ENCODE measurements at regions not wholly inside any gene's neighbourhood (a gene's known extent, or its start where the extent isn't known, plus 50 kb on each side); places are given as distances from the start of the nearest gene placed in this dataset.

GRCh38 chr7:17506095-17506494 is 207.6 kb downstream of the AHR start:
- no peaks in the 10 kb centered on the region for H3K9me3 Mint-ChIP-seq
- 62 to 100% methylated on average over 1 to 3 of the region's 3 CpGs for WGBS, 2 experiments (ENCODE audit: insufficient coverage in 1 of 2, insufficient read length in 1 of 2)
- no peak for TF ChIP-seq CTCF (conservative IDR thresholded peaks at IDR 0.05)
- no peak overlapping the region for H3K9ac ChIP-seq (ENCODE audit: extremely low read depth, low read length, poor library complexity, severe bottlenecking)
- H3K4me3 ChIP-seq (ENCODE audit: low read length), result no peak overlapping the region
- no peaks in the 10 kb centered on the region for H3K27me3 Mint-ChIP-seq (ENCODE audit: insufficient read depth)
- H3K36me3 ChIP-seq (ENCODE audit: control insufficient read depth, insufficient read depth, low read length), result no peaks in the 10 kb centered on the region
- H3K4me1 Mint-ChIP-seq, result peaks cover 7% of the 10 kb centered on the region
- no peak overlapping the region for H3K4me3 Mint-ChIP-seq
- H3K27ac ChIP-seq (ENCODE audit: low read depth, low read length), result no peak overlapping the region
- no peaks in the 10 kb centered on the region for H3K36me3 Mint-ChIP-seq (ENCODE audit: low read depth)
- no peak overlapping the region for H3K27ac Mint-ChIP-seq
- no peaks in the 10 kb centered on the region for H3K27me3 ChIP-seq (ENCODE audit: control insufficient read depth, insufficient read depth, low read length, poor library complexity, severe bottlenecking)
- H3K9me3 ChIP-seq (ENCODE audit: control insufficient read depth, low read length), result no peaks in the 10 kb centered on the region
- no peak for DNase-seq
- no peaks in the 10 kb centered on the region for H3K4me1 ChIP-seq (ENCODE audit: control insufficient read depth, insufficient read depth, low read length)

GRCh38 chr7:17506596-17506995 is 208.1 kb downstream of the AHR start:
- Histone ChIP-seq H3K27me3 (ENCODE audit: control insufficient read depth, insufficient read depth, low read length, poor library complexity, severe bottlenecking) (no peaks in the 10 kb centered on the region), H3K9me3 (ENCODE audit: control insufficient read depth, low read length) (no peaks in the 10 kb centered on the region), H3K36me3 (ENCODE audit: control insufficient read depth, insufficient read depth, low read length) (no peaks in the 10 kb centered on the region), H3K9ac (ENCODE audit: extremely low read depth, low read length, poor library complexity, severe bottlenecking) (no peak overlapping the region), H3K4me3 (ENCODE audit: low read length) (no peak overlapping the region), H3K27ac (ENCODE audit: low read depth, low read length) (no peak overlapping the region), H3K4me1 (ENCODE audit: control insufficient read depth, insufficient read depth, low read length) (no peaks in the 10 kb centered on the region)
- no peak overlapping the region for H3K4me3 Mint-ChIP-seq
- H3K27ac Mint-ChIP-seq, result no peak overlapping the region
- no peak for TF ChIP-seq CTCF (conservative IDR thresholded peaks at IDR 0.05)
- no peaks in the 10 kb centered on the region for H3K27me3 Mint-ChIP-seq (ENCODE audit: insufficient read depth)
- 100% methylated on average over 2 of the region's 2 CpGs; no CpG with 5 or more reads in 1 of the 2 experiments for WGBS, 2 experiments (ENCODE audit: insufficient coverage in 1 of 2, insufficient read length in 1 of 2)
- H3K9me3 Mint-ChIP-seq, result no peaks in the 10 kb centered on the region
- DNase-seq, result no peak
- H3K4me1 Mint-ChIP-seq, result peaks cover 7% of the 10 kb centered on the region
- H3K36me3 Mint-ChIP-seq (ENCODE audit: low read depth), result no peaks in the 10 kb centered on the region

- WGBS, 2 experiments (ENCODE audit: insufficient coverage in 1 of 2, insufficient read length in 1 of 2), result 89 to 100% methylated on average over 4 of the region's 4 CpGs
- H3K27ac ChIP-seq (ENCODE audit: low read depth, low read length), result no peak overlapping the region
- H3K9me3 Mint-ChIP-seq, result no peaks in the 10 kb centered on the region
Observed at GRCh38 chr7:17507717-17508116, 209.3 kb downstream of the AHR start.

More at GRCh38 chr7:17507717-17508116, 209.3 kb downstream of the AHR start:
- Histone ChIP-seq H3K4me1 (ENCODE audit: control insufficient read depth, insufficient read depth, low read length) (no peaks in the 10 kb centered on the region), H3K4me3 (ENCODE audit: low read length) (no peak overlapping the region), H3K9ac (ENCODE audit: extremely low read depth, low read length, poor library complexity, severe bottlenecking) (no peak overlapping the region), H3K36me3 (ENCODE audit: control insufficient read depth, insufficient read depth, low read length) (no peaks in the 10 kb centered on the region), H3K27me3 (ENCODE audit: control insufficient read depth, insufficient read depth, low read length, poor library complexity, severe bottlenecking) (no peaks in the 10 kb centered on the region), H3K9me3 (ENCODE audit: control insufficient read depth, low read length) (no peaks in the 10 kb centered on the region)
- Mint-ChIP-seq H3K27me3 (ENCODE audit: insufficient read depth) (no peaks in the 10 kb centered on the region), H3K4me3 (no peak overlapping the region), H3K27ac (no peak overlapping the region), H3K4me1 (no peaks in the 10 kb centered on the region), H3K36me3 (ENCODE audit: low read depth) (no peaks in the 10 kb centered on the region)
- TF ChIP-seq CTCF (conservative IDR thresholded peaks at IDR 0.05), result no peak
- DNase-seq, result no peak

Data from endodermal cell (in vitro differentiated cells).